GM12878 (cell line): ENCODE measurements at regions not wholly inside any gene's neighbourhood (a gene's known extent, or its start where the extent isn't known, plus 50 kb on each side); places are given as distances from the start of the nearest gene placed in this dataset.

Experiments
- CEBPB ChIP-seq, 2 experiments: fragments of 150-350 bp in 1 of 2; IDR thresholded peaks; 2 replicates each; pipeline ENCODE4 v1.6.1; 2012 to 2014; ENCODE audit warnings: low read depth in 2 of 2, low read length in 2 of 2, borderline replicate concordance in 1 of 2, inconsistent platforms in 1 of 2
- CHD4 ChIP-seq: fragments of 200-600 bp; sonication (generic); IDR thresholded peaks from 2 replicates; pipeline ENCODE4 v1.6.1; 2016; ENCODE audit warnings: mild to moderate bottlenecking
- CREM ChIP-seq: IDR thresholded peaks from 2 replicates; pipeline ENCODE4 v1.6.1; 2014; ENCODE audit warnings: antibody characterized with exemption, low read depth
- CTCF ChIP-seq, 3 experiments: IDR thresholded peaks in 2 of 3; conservative IDR thresholded peaks in 1 of 3; 2 replicates each; pipeline ENCODE4 v1.5.1; 2011; ENCODE audit warnings: low read depth in 3 of 3, low read length in 3 of 3, mild to moderate bottlenecking in 3 of 3, control low read depth in 2 of 3, moderate library complexity in 2 of 3, inconsistent platforms in 1 of 3, mixed read lengths in 1 of 3; ENCODE audit not compliant: control insufficient read depth in 2 of 3, insufficient read depth in 1 of 3; ENCODE audit errors: extremely low read depth in 1 of 3
- EGR1 ChIP-seq, 2 experiments: IDR thresholded peaks; 1 replicate in 1 of 2; 2 replicates in 1 of 2; pipeline ENCODE4 v1.6.1; 2011 to 2012; ENCODE audit warnings: low read depth in 2 of 2, low read length in 2 of 2, borderline replicate concordance in 1 of 2, mild to moderate bottlenecking in 1 of 2, moderate library complexity in 1 of 2
- ESRRA ChIP-seq: IDR thresholded peaks from 2 replicates; pipeline ENCODE4 v1.6.1; 2012; ENCODE audit warnings: mild to moderate bottlenecking, low read length, improper control_type of control experiment
- HDAC2 ChIP-seq: fragments of 200-600 bp; sonication (generic); IDR thresholded peaks from 2 replicates; pipeline ENCODE4 v1.6.1; 2017
- IKZF1 ChIP-seq: fragments of 450-650 bp; conservative IDR thresholded peaks from 2 replicates; pipeline ENCODE4 v1.6.1; 2017; ENCODE audit warnings: antibody characterized with exemption, mild to moderate bottlenecking
- NBN ChIP-seq: fragments of 450-650 bp; IDR thresholded peaks from 2 replicates; pipeline ENCODE4 v1.6.1; 2016
- NR2C1 ChIP-seq: fragments of 450-650 bp; IDR thresholded peaks from 2 replicates; pipeline ENCODE4 v1.6.1; 2017; ENCODE audit warnings: antibody characterized with exemption, mild to moderate bottlenecking, moderate library complexity
- PKNOX1 ChIP-seq: fragments of 450-650 bp; IDR thresholded peaks from 2 replicates; pipeline ENCODE4 v1.6.1; 2016; ENCODE audit warnings: mild to moderate bottlenecking
- POLR2AphosphoS5 ChIP-seq: IDR thresholded peaks from 2 replicates; pipeline ENCODE4 v1.6.1; 2011; ENCODE audit warnings: mild to moderate bottlenecking, low read length, inconsistent platforms
- PRDM15 ChIP-seq: fragments of 450-650 bp; formaldehyde crosslinking; IDR thresholded peaks from 2 replicates; pipeline ENCODE4 v1.4.0; 2020; ENCODE audit warnings: mild to moderate bottlenecking, moderate library complexity
- RUNX3 ChIP-seq: IDR thresholded peaks from 2 replicates; pipeline ENCODE4 v1.6.1; 2012; ENCODE audit warnings: low read length, inconsistent platforms
- SRF ChIP-seq, 2 experiments: IDR thresholded peaks; 2 replicates each; pipeline ENCODE4 v1.6.1; 2011; ENCODE audit warnings: low read depth in 2 of 2, low read length in 2 of 2, mild to moderate bottlenecking in 1 of 2, moderate library complexity in 1 of 2
- TBL1XR1 ChIP-seq: IDR thresholded peaks from 2 replicates; pipeline ENCODE4 v1.6.1; 2012; ENCODE audit warnings: low read depth, low read length, improper control_type of control experiment
- ZNF622 ChIP-seq: fragments of 450-650 bp; IDR thresholded peaks from 2 replicates; pipeline ENCODE4 v1.6.1; 2017; ENCODE audit warnings: mild to moderate bottlenecking, inconsistent platforms
- TF ChIP-seq, protein P1 (sequence below): fragments of 450-650 bp; IDR thresholded peaks from 2 replicates; pipeline ENCODE4 v1.6.1; 2016; ENCODE audit warnings: mild to moderate bottlenecking, moderate library complexity, borderline replicate concordance

GRCh38 chr9:94166236-94166975, 82.1 kb downstream of the PTPDC1 start (continued):
- TF ChIP-seq ESRRA (peak; percentile 84), CHD4 (no peak), NR2C1 (peak; percentile 73), IKZF1 (peak; percentile 92), EGR1 (IDR thresholded peaks at IDR 0.05; ENCODE audit: borderline replicate concordance in 1 of 2, low read depth in 2 of 2, low read length in 2 of 2) (no peak; a peak in 1 of 3 replicates), ZNF622 (peak; percentile 86), CEBPB (IDR thresholded peaks at IDR 0.05; ENCODE audit: borderline replicate concordance in 1 of 2, low read depth in 2 of 2, low read length in 2 of 2) (no peak), POLR2AphosphoS5 (peak; percentile 82), RUNX3 (peak; percentile 32; the same call in 1 of the 2 replicates), CTCF (IDR thresholded peaks at IDR 0.05 in 2 of 3, conservative IDR thresholded peaks at IDR 0.05 in 1 of 3; ENCODE audit: control insufficient read depth in 2 of 3, extremely low read depth in 1 of 3, insufficient read depth in 1 of 3, low read depth in 3 of 3, low read length in 3 of 3) (peak in 2 of 3 experiments; percentile 2 to 24; a peak in 3 of 6 replicates), PRDM15 (CRISPR knock-in tag) (no peak), TBL1XR1 (peak; percentile 73; the same call in 1 of the 2 replicates), PKNOX1 (peak; percentile 97), NBN (peak; percentile 94), HDAC2 (no peak), CREM (peak; percentile 97), SRF (IDR thresholded peaks at IDR 0.05; ENCODE audit: low read depth in 2 of 2, low read length in 2 of 2) (0 out of 4 replicates have a peak, but pooled peaks of 1 of the 2 experiments have one; percentile 25)
- TF ChIP-seq, protein P1, sequence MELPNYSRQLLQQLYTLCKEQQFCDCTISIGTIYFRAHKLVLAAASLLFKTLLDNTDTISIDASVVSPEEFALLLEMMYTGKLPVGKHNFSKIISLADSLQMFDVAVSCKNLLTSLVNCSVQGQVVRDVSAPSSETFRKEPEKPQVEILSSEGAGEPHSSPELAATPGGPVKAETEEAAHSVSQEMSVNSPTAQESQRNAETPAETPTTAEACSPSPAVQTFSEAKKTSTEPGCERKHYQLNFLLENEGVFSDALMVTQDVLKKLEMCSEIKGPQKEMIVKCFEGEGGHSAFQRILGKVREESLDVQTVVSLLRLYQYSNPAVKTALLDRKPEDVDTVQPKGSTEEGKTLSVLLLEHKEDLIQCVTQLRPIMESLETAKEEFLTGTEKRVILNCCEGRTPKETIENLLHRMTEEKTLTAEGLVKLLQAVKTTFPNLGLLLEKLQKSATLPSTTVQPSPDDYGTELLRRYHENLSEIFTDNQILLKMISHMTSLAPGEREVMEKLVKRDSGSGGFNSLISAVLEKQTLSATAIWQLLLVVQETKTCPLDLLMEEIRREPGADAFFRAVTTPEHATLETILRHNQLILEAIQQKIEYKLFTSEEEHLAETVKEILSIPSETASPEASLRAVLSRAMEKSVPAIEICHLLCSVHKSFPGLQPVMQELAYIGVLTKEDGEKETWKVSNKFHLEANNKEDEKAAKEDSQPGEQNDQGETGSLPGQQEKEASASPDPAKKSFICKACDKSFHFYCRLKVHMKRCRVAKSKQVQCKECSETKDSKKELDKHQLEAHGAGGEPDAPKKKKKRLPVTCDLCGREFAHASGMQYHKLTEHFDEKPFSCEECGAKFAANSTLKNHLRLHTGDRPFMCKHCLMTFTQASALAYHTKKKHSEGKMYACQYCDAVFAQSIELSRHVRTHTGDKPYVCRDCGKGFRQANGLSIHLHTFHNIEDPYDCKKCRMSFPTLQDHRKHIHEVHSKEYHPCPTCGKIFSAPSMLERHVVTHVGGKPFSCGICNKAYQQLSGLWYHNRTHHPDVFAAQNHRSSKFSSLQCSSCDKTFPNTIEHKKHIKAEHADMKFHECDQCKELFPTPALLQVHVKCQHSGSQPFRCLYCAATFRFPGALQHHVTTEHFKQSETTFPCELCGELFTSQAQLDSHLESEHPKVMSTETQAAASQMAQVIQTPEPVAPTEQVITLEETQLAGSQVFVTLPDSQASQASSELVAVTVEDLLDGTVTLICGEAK, result peak; percentile 94
